HG02852 (cell line): ENCODE measurements at regions not wholly inside any gene's neighbourhood (a gene's known extent, or its start where the extent isn't known, plus 50 kb on each side); places are given as distances from the start of the nearest gene placed in this dataset.

ENCODE experiments used
- ATAC-seq: cut with Tn5 transposase; IDR thresholded peaks from one replicate; pipeline ENCODE4 v1.9.1; 2021; ENCODE audit warnings: mild to moderate bottlenecking, moderate library complexity; ENCODE audit not compliant: unreplicated experiment

GRCh38 chr12:76259106-76259505, 89.1 kb downstream of the BBS10 start:
- no peak for ATAC-seq

GRCh38 chr12:76256904-76257303, 91.3 kb downstream of the BBS10 start:
- ATAC-seq = no peak

- ATAC-seq = no peak
Measured at GRCh38 chr12:76256321-76256720, 91.9 kb downstream of the BBS10 start.

GRCh38 chr12:76255692-76256091, 92.5 kb downstream of the BBS10 start:
- no peak for ATAC-seq

GRCh38 chr12:76255281-76255680, 92.9 kb downstream of the BBS10 start:
- ATAC-seq = no peak

GRCh38 chr12:76252031-76252430, 96.2 kb downstream of the BBS10 start:
- no peak for ATAC-seq

- no peak for ATAC-seq
Measured at GRCh38 chr12:76250256-76250655, 98.0 kb downstream of the BBS10 start.

GRCh38 chr12:76249501-76249900, 98.7 kb downstream of the BBS10 start:
- no peak for ATAC-seq

- ATAC-seq = no peak
Measured at GRCh38 chr12:76247992-76248391, 100.2 kb downstream of the BBS10 start.

GRCh38 chr12:76247026-76247646, 101.1 kb downstream of the BBS10 start:
- no peak for ATAC-seq

- ATAC-seq = no peak
Measured at GRCh38 chr12:76246611-76247010, 101.6 kb downstream of the BBS10 start.

- ATAC-seq = no peak
Measured at GRCh38 chr12:76244300-76244699, 103.9 kb downstream of the BBS10 start.

GRCh38 chr12:76242813-76243550, 105.2 kb downstream of the BBS10 start:
- ATAC-seq = no peak

- no peak for ATAC-seq
Measured at GRCh38 chr12:76241371-76241770, 106.8 kb downstream of the BBS10 start.

- ATAC-seq = no peak
Measured at GRCh38 chr12:76240281-76240680, 107.9 kb downstream of the BBS10 start.

GRCh38 chr12:76238688-76239087, 109.5 kb downstream of the BBS10 start:
- ATAC-seq = no peak

GRCh38 chr12:76237086-76237701, 111.0 kb downstream of the BBS10 start:
- no peak for ATAC-seq

- ATAC-seq = no peak
Measured at GRCh38 chr12:76236640-76237039, 111.6 kb downstream of the BBS10 start.

GRCh38 chr12:76234741-76235140, 113.5 kb downstream of the BBS10 start:
- ATAC-seq = no peak

- ATAC-seq = no peak
Measured at GRCh38 chr12:76232013-76232412, 116.2 kb downstream of the BBS10 start.

GRCh38 chr12:76226956-76227355, 121.3 kb downstream of the BBS10 start:
- ATAC-seq = no peak

- no peak for ATAC-seq
Measured at GRCh38 chr12:76226397-76226796, 121.8 kb downstream of the BBS10 start.
